ENCODE measurements at regions not wholly inside any gene's neighbourhood (a gene's known extent, or its start where the extent isn't known, plus 50 kb on each side); places are given as distances from the start of the nearest gene placed in this dataset.

DNA sequence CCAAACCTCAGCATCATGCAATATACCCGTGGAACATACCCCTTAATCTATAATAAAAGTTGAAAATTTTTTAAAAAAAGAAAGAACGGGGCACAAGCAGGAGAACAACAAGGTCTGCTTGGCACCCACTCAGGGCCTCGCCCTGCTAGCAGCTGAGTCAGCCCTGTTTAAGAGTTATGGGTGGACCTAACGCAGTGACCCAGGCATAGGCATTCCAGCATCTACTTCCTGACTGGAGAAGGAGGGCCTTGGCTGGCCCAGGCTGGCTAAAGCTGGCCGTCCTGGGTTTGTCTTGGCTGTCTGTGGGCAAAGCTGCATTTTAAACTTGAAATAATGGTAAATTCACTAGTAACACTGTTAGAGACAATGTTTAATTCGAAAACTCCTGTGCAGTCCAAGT, 236.7 kb upstream of the PGRMC2 start:
- peak; percentile 75 for DNase-seq

- no peak for DNase-seq
Observed at GRCh38 chr4:128521648-128522111, 234.1 kb upstream of the PGRMC2 start.

- DNase-seq = no peak
Observed at GRCh38 chr4:128521156-128521555, 233.5 kb upstream of the PGRMC2 start.

- no peak for DNase-seq
Observed at GRCh38 chr4:128519163-128519830, 231.7 kb upstream of the PGRMC2 start.

GRCh38 chr4:128517739-128518510, 230.3 kb upstream of the PGRMC2 start:
- DNase-seq = peak; percentile 96

DNA sequence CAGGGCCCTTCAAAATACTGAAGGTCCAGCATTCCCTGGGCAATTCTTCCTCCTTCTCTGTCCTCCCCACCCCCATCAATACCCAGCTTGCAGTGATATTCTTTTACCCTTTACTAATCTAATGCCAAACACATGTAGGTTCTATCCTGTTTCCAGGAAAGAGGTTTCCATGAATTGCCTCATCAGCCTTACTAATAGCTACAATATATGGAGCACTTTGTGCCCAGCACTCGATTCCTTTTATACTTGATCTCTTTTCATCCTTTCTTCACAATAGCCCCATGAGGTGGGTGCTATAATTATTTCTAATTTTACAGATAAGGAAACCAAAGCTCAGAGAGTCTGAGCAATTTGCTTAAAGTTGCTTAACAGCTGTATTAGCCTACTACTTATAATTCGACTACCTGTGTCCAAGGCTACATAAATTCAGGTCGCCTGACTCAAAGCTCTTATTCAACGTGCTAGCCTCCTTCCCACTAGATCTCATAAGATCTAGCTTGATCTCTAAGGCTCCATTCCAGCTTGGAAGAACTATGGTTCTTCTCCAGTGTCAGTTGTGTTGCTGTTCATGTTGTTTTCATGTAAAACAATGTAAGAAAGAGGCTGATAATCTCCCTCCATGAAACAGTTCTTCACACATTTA, 229.6 kb upstream of the PGRMC2 start:
- peak; percentile 98 for DNase-seq

DNA sequence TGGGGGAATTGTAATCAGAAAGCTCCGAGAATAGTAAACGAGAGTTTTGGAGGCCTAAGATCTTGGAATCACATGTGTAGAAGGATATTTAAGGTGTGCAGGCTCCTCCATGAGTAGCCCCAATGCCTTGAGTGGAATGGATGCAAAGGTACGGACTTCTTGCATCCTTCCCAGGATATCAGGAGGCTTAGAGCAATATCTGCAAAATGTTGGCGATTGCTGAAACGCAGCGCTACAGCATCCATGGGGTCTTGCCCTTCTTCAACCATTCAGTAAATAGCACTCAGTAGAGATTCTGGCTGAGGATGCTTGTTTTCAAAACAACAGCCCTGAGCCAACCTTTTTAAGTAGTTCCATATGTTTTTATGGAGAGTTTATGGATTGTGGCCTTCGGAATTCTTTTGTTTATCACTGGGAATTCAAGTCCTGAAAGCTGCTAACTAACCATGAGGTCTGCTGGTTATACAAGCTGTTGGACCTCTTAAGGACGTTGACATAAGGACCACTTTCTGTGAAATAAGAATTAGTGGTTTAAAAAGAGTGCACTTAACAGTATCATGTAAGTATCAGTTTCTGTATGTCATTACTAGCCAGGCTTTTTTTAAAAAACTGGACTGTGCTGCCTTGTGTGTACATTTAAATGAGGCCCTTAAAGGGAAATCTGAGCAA, 228.8 kb upstream of the PGRMC2 start:
- DNase-seq = no peak

DNA sequence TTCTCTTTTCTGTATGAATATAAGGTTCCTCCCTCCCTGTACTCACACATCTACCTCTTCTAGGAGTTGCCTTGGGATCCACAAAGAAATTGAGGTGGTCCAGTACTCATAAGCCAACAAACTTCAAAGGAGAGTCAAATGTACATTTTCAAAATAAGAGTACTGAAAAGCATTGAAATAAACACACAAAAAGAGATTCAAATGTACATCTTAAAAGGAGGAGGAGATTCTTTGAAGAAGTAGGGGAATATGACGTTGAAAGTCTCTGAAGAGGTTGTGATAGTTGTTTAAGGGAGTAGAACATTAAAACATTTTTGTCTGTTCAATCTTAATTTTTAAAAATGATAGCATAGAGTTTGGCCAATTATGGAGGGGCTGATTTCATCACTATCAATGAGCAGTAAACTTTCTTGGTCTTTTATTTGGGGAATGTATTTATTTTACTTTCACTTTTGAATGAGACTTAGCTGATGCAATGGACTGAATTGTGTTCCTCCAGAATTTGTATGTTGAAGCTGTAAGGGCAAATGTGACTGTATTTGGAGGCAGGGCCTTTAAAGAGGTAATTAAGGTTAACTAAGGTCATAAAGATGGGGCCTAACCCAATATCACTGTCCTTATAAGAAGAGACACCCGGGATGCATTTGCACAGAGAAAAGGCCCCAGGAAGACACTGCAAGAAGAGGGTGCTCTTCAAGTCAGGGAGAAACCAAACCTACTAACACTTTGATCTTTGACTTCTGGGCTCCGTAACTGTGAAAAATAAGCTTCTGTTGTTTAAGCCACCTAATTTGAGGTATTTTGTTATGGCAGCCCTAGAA, 226.3 kb upstream of the PGRMC2 start:
- DNase-seq = peak; percentile 42

DNA sequence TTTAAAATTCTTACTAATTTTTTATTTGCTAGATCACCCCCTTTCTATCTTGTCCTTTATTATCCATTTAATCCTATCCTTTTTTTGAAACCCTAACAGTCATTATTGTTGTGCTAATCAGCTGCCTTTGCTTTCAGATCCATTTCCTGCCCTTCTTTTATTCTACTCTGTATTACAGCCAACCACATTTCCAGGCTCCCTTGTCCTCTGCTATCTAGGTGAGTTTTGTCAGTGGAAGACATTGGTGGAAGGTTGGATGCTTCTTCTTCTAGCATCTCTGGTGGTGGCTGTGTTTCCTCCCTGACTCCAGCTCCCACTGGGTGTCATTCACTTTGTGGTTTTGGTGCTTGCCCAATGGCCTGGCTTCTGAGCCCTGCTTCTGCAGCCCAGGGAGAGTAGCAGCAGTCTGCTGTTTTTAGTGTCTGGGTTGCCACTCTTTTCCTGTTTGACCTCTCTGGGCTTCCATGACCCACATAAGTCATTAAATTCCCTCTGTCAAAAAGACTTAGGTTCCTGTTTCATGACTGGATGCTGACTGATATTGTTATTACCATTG, 225.2 kb upstream of the PGRMC2 start:
- DNase-seq = peak; percentile 53

- no peak for DNase-seq
Observed at GRCh38 chr4:128512161-128512560, 224.5 kb upstream of the PGRMC2 start.

- no peak for DNase-seq
Observed at GRCh38 chr4:128510850-128511249, 223.2 kb upstream of the PGRMC2 start.

GRCh38 chr4:128502818-128503527, 215.4 kb upstream of the PGRMC2 start:
- no peak for DNase-seq

GRCh38 chr4:128501239-128501638, 213.6 kb upstream of the PGRMC2 start:
- DNase-seq = no peak

- peak; percentile 44 for DNase-seq
Observed at GRCh38 chr4:128488055-128488705, 200.6 kb upstream of the PGRMC2 start.

- no peak for DNase-seq
Observed at GRCh38 chr4:128484896-128485295, 197.3 kb upstream of the PGRMC2 start.

GRCh38 chr4:128483816-128484215, 196.2 kb upstream of the PGRMC2 start:
- no peak for DNase-seq

GRCh38 chr4:128483041-128483440, 195.4 kb upstream of the PGRMC2 start:
- DNase-seq = no peak

- no peak for DNase-seq
Observed at GRCh38 chr4:128481752-128482480, 194.3 kb upstream of the PGRMC2 start.

DNA sequence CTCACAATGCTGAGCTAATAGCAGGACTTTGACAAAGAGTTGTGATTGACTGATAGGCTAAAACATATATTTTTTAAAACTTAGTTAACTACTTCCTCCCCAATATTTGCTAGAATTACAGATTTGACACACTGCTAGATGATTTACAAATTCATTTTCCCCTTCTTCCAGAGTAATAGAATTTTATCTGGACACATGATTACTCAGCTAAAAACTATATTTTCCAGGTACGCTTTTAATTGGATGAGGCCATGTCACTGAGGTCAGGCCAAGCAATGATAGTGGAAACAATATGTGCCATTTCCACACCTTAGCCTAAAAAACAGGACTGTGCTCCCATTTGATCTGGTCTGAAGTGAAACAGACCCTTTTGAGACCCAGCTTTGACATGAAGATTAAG, 193.3 kb upstream of the PGRMC2 start:
- no peak for DNase-seq

DNA sequence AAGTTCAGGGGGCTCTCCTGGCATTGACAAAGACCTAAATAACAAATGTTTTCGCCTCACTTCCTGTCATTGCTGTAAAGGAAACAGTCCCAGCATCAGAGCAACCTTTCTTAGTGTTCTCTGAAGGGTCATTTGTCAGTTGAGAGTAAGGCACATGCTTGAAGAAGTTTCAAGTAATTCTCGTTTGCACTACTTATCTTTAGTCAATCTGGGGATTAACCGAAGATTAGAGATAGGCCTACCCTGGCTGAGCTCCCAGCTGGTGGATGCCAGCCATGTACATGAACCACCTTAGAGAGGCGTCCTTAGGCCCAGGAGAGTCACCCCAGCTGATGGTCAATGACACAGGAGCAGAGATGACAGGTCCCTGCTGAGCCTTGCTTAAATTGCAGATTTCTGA, 189.9 kb upstream of the PGRMC2 start:
- DNase-seq = no peak

Measured in hematopoietic multipotent progenitor cell treated with erythropoietin and hydrocortisone succinate and interleukin-3 and kit ligand, for 8 days (in vitro differentiated cells).